Sigmoid colon (tissue), 6 donors: ENCODE measurements at regions not wholly inside any gene's neighbourhood (a gene's known extent, or its start where the extent isn't known, plus 50 kb on each side); places are given as distances from the start of the nearest gene placed in this dataset.

Experiments
- DNase-seq: peaks from one replicate; pipeline ENCODE4 v3.0.0-alpha.2; 2019
- H3K27ac ChIP-seq, 4 donors: fragments of 200-600 bp; sonication (generic); one replicate each; pipeline ENCODE4 v1.5.1; 2016 to 2019; ENCODE audit warnings: mild to moderate bottlenecking in 1 of 4
- H3K27me3 ChIP-seq, 3 donors: fragments of 200-600 bp; sonication (generic); one replicate each; pipeline ENCODE4 v1.5.1; 2019; ENCODE audit warnings: mild to moderate bottlenecking in 1 of 3
- H3K36me3 ChIP-seq, 4 donors: fragments of 200-600 bp; sonication (generic); one replicate each; pipeline ENCODE4 v1.5.1; 2016 to 2019
- H3K4me1 ChIP-seq, 4 donors: fragments of 200-600 bp; sonication (generic); one replicate each; pipeline ENCODE4 v1.5.1; 2017 to 2019
- H3K4me3 ChIP-seq, 4 donors: fragments of 200-600 bp; sonication (generic); one replicate each; pipeline ENCODE4 v1.5.1; 2017 to 2019; ENCODE audit warnings: mild to moderate bottlenecking in 2 of 4, moderate library complexity in 1 of 4
- H3K9me3 ChIP-seq, 4 donors: fragments of 200-600 bp in 3 of 4; sonication (generic) in 3 of 4; one replicate each; pipeline versions ENCODE4 v1.5.1 to v1.6.1; 2013 to 2019
- EP300 ChIP-seq, 4 donors: sonication (generic); formaldehyde crosslinking; IDR thresholded peaks; one replicate each; pipeline ENCODE4 v1.6.1; 2017; ENCODE audit warnings: antibody characterized with exemption in 4 of 4
- POLR2A ChIP-seq, 2 donors: fragments of 450-650 bp; IDR thresholded peaks; one replicate each; pipeline ENCODE4 v1.6.1; 2016; ENCODE audit warnings: antibody characterized with exemption in 2 of 2, mild to moderate bottlenecking in 2 of 2, moderate library complexity in 2 of 2
- POLR2AphosphoS5 ChIP-seq, 4 donors: sonication (generic); formaldehyde crosslinking; IDR thresholded peaks; one replicate each; pipeline ENCODE4 v1.6.1; 2017; ENCODE audit warnings: antibody characterized with exemption in 4 of 4
- WGBS, 2 donors: extraction: QIAGEN DNeasy Blood & Tissue Kit; methylation state at CpG; one replicate each; pipeline ENCODE4 v1.1.7; 2013; 5-methylcytosine and 5-hydroxymethylcytosine counted together
- intact Hi-C: fragments of 100-400 bp; cut with DNase I; formaldehyde crosslinking; loops from one replicate; pipeline ENCODE4 v1.15.1; 2023
- TF ChIP-seq, protein P1 (sequence below), 4 experiments: fragments of 450-650 bp in 3 of 4; fragments of 200-600 bp in 1 of 4; IDR thresholded peaks; one replicate each; pipeline ENCODE4 v1.5.1; 2016 to 2019; ENCODE audit warnings: antibody characterized with exemption in 4 of 4, mild to moderate bottlenecking in 3 of 4, moderate library complexity in 2 of 4
- donor health status: healthy with polysubstance abuse.
- donor health status: healthy.

DNA sequence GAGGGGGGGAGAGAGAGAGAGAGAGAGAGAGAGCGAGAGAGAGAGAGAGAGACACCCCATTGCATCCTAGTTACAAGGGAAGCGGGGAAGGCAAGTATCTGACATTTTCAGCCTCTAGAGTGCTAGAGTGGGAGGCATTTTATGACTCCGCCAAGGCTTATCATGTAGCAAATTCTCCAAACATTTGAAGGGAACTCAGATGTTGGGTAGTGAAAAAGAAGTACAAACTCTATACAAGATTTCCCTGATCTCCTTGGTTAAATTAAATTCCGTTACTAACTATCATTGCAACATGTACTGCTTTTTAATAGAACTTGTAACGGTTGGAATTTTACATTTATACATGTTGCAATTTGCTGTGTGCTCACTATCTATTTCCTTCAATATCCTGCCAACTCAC is 83.4 kb upstream of the FAM3C start:
- no peaks in the 10 kb centered on the region for H3K36me3 ChIP-seq
- WGBS, 2 donors: 69 to 78% methylated on average over 4 to 5 of the region's 5 CpGs
- DNase-seq: no peak
- TF ChIP-seq POLR2A (IDR thresholded peaks at IDR 0.05) (no peak), EP300 (IDR thresholded peaks at IDR 0.05) (no peak), POLR2AphosphoS5 (IDR thresholded peaks at IDR 0.05) (no peak)
- TF ChIP-seq, protein P1, sequence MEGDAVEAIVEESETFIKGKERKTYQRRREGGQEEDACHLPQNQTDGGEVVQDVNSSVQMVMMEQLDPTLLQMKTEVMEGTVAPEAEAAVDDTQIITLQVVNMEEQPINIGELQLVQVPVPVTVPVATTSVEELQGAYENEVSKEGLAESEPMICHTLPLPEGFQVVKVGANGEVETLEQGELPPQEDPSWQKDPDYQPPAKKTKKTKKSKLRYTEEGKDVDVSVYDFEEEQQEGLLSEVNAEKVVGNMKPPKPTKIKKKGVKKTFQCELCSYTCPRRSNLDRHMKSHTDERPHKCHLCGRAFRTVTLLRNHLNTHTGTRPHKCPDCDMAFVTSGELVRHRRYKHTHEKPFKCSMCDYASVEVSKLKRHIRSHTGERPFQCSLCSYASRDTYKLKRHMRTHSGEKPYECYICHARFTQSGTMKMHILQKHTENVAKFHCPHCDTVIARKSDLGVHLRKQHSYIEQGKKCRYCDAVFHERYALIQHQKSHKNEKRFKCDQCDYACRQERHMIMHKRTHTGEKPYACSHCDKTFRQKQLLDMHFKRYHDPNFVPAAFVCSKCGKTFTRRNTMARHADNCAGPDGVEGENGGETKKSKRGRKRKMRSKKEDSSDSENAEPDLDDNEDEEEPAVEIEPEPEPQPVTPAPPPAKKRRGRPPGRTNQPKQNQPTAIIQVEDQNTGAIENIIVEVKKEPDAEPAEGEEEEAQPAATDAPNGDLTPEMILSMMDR (IDR thresholded peaks at IDR 0.05): no peak
- no peak overlapping the region for H3K27ac ChIP-seq
- H3K9me3 ChIP-seq: no peaks in the 10 kb centered on the region
- intact Hi-C loops: no loop called here
- peaks cover 0 to 25% (median 15%) of the 10 kb centered on the region in 4 donors for H3K4me1 ChIP-seq
- no peaks in the 10 kb centered on the region for H3K27me3 ChIP-seq
- no peak overlapping the region for H3K4me3 ChIP-seq

DNA sequence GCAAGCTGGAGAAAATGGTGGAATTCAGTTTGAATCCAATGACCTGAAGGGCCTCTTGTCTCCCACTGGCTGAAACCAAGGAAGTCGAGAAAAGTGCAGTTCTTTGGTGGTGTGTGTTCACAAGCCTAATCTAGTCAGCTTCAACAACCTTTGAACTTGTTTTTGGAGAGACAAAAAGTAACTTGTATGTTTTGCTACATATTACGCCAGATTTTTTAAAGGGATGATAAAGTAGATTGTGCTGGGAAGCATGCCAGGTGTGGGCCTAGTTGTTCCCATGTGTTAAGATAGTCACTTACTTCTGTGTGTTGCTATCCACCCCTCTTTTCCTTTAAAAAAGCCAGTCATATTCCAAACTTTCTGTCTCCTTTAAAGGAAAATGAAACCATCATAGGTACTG is 79.7 kb upstream of the FAM3C start:
- intact Hi-C loops: no loop called here
- peaks cover 0 to 15% (median 13%) of the 10 kb centered on the region in 4 donors for H3K4me1 ChIP-seq
- WGBS, 2 donors: 22 to 71% methylated on average over 2 of the region's 2 CpGs
- no peak overlapping the region for H3K4me3 ChIP-seq
- TF ChIP-seq POLR2A (IDR thresholded peaks at IDR 0.05) (no peak), POLR2AphosphoS5 (IDR thresholded peaks at IDR 0.05) (no peak), EP300 (IDR thresholded peaks at IDR 0.05) (no peak)
- TF ChIP-seq, protein P1 (IDR thresholded peaks at IDR 0.05): no peak
- no peak for DNase-seq
- no peaks in the 10 kb centered on the region for H3K9me3 ChIP-seq
- no peaks in the 10 kb centered on the region for H3K27me3 ChIP-seq
- no peaks in the 10 kb centered on the region for H3K36me3 ChIP-seq
- no peak overlapping the region for H3K27ac ChIP-seq

DNA sequence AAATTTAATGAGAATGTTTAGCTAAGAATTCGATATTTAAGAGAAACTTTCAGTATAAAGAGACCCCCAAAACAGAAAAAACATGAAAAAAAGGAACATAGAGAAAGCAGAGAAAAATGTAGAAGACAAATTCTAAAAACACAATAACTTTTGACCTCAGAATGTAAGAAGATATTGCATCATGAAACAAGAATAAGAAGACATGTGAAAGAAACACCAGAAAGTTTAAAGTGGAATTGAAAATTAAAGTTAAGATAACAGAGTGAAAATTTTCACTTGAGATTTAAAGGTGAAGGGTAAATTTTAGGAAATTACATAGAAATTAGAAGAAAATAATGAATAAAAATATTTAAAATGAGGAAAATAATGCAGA is 78.2 kb upstream of the FAM3C start:
- intact Hi-C loops: no loop called here
- no peak overlapping the region for H3K4me3 ChIP-seq
- no peak for DNase-seq
- H3K4me1 ChIP-seq: no peaks in the 10 kb centered on the region
- no peaks in the 10 kb centered on the region for H3K27me3 ChIP-seq
- WGBS, 2 donors: 88 to 93% methylated on average over 1 of the region's 1 CpG
- no peak overlapping the region for H3K27ac ChIP-seq
- no peaks in the 10 kb centered on the region for H3K36me3 ChIP-seq
- no peaks in the 10 kb centered on the region for H3K9me3 ChIP-seq
- TF ChIP-seq, protein P1 (IDR thresholded peaks at IDR 0.05): no peak
- TF ChIP-seq EP300 (IDR thresholded peaks at IDR 0.05): no peak
- TF ChIP-seq POLR2A (IDR thresholded peaks at IDR 0.05): no peak
- TF ChIP-seq POLR2AphosphoS5 (IDR thresholded peaks at IDR 0.05): no peak

DNA sequence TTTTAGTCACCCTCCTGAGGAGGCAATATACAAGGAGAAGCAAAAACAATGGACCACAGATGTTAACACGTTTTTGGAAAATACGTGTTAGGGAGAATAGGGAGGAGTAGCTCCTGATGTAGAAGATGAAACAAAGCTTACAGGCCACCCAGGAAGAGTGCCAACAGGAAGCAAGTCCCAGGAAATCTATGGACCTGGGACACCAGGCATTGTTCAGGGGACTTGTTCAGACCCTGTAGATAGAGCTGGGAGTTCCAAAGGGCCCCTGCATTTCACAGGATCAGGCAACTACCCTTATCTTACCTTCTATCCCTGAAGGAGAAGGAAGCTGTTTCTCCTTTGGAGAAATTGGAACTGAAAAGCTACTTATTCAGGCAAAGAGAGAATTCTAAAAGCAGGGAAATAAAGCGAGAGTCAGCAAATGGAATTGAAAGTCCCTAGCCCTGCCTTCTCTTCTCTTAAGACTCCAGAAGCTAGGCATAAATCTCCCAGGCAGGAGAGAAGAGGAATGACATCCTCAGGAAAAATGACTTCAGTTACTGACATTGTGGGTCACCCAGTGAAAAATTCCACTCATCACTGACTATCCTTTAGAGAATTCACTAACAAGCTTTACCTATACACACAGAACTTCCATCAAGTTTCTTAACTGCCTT is 77.7 kb upstream of the FAM3C start:
- Histone ChIP-seq H3K27ac (no peak overlapping the region), H3K4me3 (no peak overlapping the region), H3K9me3 (no peaks in the 10 kb centered on the region), H3K36me3 (no peaks in the 10 kb centered on the region), H3K27me3 (no peaks in the 10 kb centered on the region), H3K4me1 (no peaks in the 10 kb centered on the region)
- no peak for TF ChIP-seq EP300 (IDR thresholded peaks at IDR 0.05)
- intact Hi-C loops: no loop called here
- no peak for DNase-seq
- 42 to 60% methylated on average over 3 of the region's 3 CpGs for WGBS, 2 donors

DNA sequence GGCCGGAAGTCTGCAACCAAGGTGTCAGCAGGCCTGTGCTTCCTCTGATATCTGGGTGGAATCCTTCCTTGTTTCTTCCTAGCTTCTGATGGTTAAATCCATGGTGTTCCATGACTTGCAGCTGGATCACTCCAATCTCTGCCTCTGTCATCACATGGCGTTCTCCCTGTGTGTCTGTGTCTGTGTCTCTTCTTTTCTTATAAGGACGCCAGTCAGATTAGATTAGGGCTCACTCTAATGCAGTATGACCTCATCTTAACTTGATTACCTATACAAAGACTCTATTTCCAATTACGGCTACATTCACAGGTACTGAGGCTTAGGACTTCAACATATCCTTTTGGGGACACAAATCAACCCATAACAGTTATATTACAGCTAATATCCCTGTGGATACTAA is 70.3 kb upstream of the FAM3C start:
- H3K4me3 ChIP-seq: no peak overlapping the region
- 95 to 97% methylated on average over 4 of the region's 4 CpGs for WGBS, 2 donors
- H3K4me1 ChIP-seq: peaks cover 0 to 13% (median 2%) of the 10 kb centered on the region in 4 donors
- no peaks in the 10 kb centered on the region for H3K27me3 ChIP-seq
- no peak overlapping the region for H3K27ac ChIP-seq
- no peaks in the 10 kb centered on the region for H3K9me3 ChIP-seq
- intact Hi-C loops: no loop called here
- no peak for TF ChIP-seq EP300 (IDR thresholded peaks at IDR 0.05)
- TF ChIP-seq, protein P1 (IDR thresholded peaks at IDR 0.05): no peak
- TF ChIP-seq POLR2AphosphoS5 (IDR thresholded peaks at IDR 0.05): no peak
- TF ChIP-seq POLR2A (IDR thresholded peaks at IDR 0.05): no peak
- no peak for DNase-seq
- no peaks in the 10 kb centered on the region for H3K36me3 ChIP-seq
